ENCODE measurements at regions not wholly inside any gene's neighbourhood (a gene's known extent, or its start where the extent isn't known, plus 50 kb on each side); places are given as distances from the start of the nearest gene placed in this dataset.

- ATAC-seq (no peak), DNase-seq (no peak)
- TF ChIP-seq CTCF (IDR thresholded peaks at IDR 0.05) = no peak
- ChIA-PET CTCF (no interaction called here), POLR2A (no interaction called here)
- H3K4me3 Mint-ChIP-seq = no peak overlapping the region
- intact Hi-C loops (cut with micrococcal nuclease) = no loop called here
- H3K27me3 Mint-ChIP-seq = no peaks in the 10 kb centered on the region
- peaks cover 7% of the 10 kb centered on the region for H3K4me1 Mint-ChIP-seq (ENCODE audit: low read depth)
- H3K27ac Mint-ChIP-seq = no peak overlapping the region
- no peaks in the 10 kb centered on the region for H3K9me3 Mint-ChIP-seq
- H3K36me3 Mint-ChIP-seq (ENCODE audit: low read depth) = no peaks in the 10 kb centered on the region
These were observed 99.7 kb downstream of the CPN2 start for GRCh38 chr3:194251461-194251860.

GRCh38 chr3:194251891-194252560 is 99.1 kb downstream of the CPN2 start:
- intact Hi-C loops (cut with micrococcal nuclease) = no loop called here
- no peaks in the 10 kb centered on the region for H3K36me3 Mint-ChIP-seq (ENCODE audit: low read depth)
- no peak for TF ChIP-seq CTCF (IDR thresholded peaks at IDR 0.05)
- ChIA-PET CTCF (no interaction called here), POLR2A (no interaction called here)
- H3K4me3 Mint-ChIP-seq = no peak overlapping the region
- DNase-seq (no peak), ATAC-seq (no peak)
- H3K27ac Mint-ChIP-seq = no peak overlapping the region
- no peaks in the 10 kb centered on the region for H3K27me3 Mint-ChIP-seq
- peaks cover 7% of the 10 kb centered on the region for H3K4me1 Mint-ChIP-seq (ENCODE audit: low read depth)
- H3K9me3 Mint-ChIP-seq = no peaks in the 10 kb centered on the region

GRCh38 chr3:194253270-194253669 is 97.9 kb downstream of the CPN2 start:
- DNase-seq (no peak), ATAC-seq (no peak)
- no peaks in the 10 kb centered on the region for H3K27me3 Mint-ChIP-seq
- H3K36me3 Mint-ChIP-seq (ENCODE audit: low read depth) = no peaks in the 10 kb centered on the region
- ChIA-PET POLR2A (no interaction called here), CTCF (no interaction called here)
- TF ChIP-seq CTCF (IDR thresholded peaks at IDR 0.05) = no peak
- peaks cover 7% of the 10 kb centered on the region for H3K4me1 Mint-ChIP-seq (ENCODE audit: low read depth)
- no peak overlapping the region for H3K27ac Mint-ChIP-seq
- intact Hi-C loops (cut with micrococcal nuclease) = no loop called here
- H3K9me3 Mint-ChIP-seq = peaks cover 4% of the 10 kb centered on the region
- no peak overlapping the region for H3K4me3 Mint-ChIP-seq

- CTCF ChIA-PET = no interaction called here
- Mint-ChIP-seq H3K27ac (no peak overlapping the region), H3K9me3 (peaks cover 8% of the 10 kb centered on the region)
These were observed 97.1 kb downstream of the CPN2 start for GRCh38 chr3:194254040-194254439.

More at GRCh38 chr3:194254040-194254439, 97.1 kb downstream of the CPN2 start:
- intact Hi-C loops (cut with micrococcal nuclease) = no loop called here
- POLR2A ChIA-PET = no interaction called here
- ATAC-seq (no peak), DNase-seq (no peak)
- H3K4me1 Mint-ChIP-seq (ENCODE audit: low read depth) = peaks cover 7% of the 10 kb centered on the region
- H3K36me3 Mint-ChIP-seq (ENCODE audit: low read depth) = no peaks in the 10 kb centered on the region
- no peaks in the 10 kb centered on the region for H3K27me3 Mint-ChIP-seq
- TF ChIP-seq CTCF (IDR thresholded peaks at IDR 0.05) = no peak
- H3K4me3 Mint-ChIP-seq = no peak overlapping the region
